ENCODE measurements at regions not wholly inside any gene's neighbourhood (a gene's known extent, or its start where the extent isn't known, plus 50 kb on each side); places are given as distances from the start of the nearest gene placed in this dataset.

DNA sequence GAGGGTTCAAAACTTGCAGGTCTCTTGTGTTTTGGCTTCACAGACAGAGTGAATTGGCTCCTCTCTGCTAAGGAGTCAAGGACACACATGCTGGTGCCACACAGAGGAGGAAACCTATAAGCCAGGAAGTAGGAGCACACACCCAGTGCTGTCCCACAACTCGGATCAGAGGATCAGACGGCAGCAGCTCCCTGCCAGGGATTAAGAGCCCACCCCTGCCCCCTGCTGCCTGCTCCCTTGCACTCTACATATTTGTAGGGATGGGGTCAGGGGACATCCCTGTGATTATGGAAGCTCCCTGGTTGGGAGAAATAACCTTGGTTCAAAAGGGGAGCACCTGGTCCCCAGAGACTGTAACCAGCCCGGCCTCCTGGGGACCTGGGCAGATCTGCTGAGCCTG is 77.5 kb upstream of the CLDN10 start (continued):
- TF ChIP-seq, protein P1, sequence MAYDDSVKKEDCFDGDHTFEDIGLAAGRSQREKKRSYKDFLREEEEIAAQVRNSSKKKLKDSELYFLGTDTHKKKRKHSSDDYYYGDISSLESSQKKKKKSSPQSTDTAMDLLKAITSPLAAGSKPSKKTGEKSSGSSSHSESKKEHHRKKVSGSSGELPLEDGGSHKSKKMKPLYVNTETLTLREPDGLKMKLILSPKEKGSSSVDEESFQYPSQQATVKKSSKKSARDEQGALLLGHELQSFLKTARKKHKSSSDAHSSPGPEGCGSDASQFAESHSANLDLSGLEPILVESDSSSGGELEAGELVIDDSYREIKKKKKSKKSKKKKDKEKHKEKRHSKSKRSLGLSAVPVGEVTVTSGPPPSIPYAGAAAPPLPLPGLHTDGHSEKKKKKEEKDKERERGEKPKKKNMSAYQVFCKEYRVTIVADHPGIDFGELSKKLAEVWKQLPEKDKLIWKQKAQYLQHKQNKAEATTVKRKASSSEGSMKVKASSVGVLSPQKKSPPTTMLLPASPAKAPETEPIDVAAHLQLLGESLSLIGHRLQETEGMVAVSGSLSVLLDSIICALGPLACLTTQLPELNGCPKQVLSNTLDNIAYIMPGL (CRISPR knock-in tag; IDR thresholded peaks at IDR 0.05) = no peak
- TF ChIP-seq CREM (CRISPR knock-in tag; IDR thresholded peaks at IDR 0.05) (no peak), RORB (CRISPR knock-in tag; IDR thresholded peaks at IDR 0.05) (no peak), ZNF317 (CRISPR knock-in tag; IDR thresholded peaks at IDR 0.05; ENCODE audit: borderline replicate concordance, low read depth) (no peak), ATF1 (CRISPR knock-in tag; IDR thresholded peaks at IDR 0.05) (no peak), PRRX2 (CRISPR knock-in tag; IDR thresholded peaks at IDR 0.05) (no peak), NR1H2 (CRISPR knock-in tag; IDR thresholded peaks at IDR 0.05) (no peak), ESRRA (CRISPR knock-in tag; IDR thresholded peaks at IDR 0.05; ENCODE audit: borderline replicate concordance) (no peak), JAZF1 (CRISPR knock-in tag; IDR thresholded peaks at IDR 0.05) (no peak)
- TF ChIP-seq, protein P2, sequence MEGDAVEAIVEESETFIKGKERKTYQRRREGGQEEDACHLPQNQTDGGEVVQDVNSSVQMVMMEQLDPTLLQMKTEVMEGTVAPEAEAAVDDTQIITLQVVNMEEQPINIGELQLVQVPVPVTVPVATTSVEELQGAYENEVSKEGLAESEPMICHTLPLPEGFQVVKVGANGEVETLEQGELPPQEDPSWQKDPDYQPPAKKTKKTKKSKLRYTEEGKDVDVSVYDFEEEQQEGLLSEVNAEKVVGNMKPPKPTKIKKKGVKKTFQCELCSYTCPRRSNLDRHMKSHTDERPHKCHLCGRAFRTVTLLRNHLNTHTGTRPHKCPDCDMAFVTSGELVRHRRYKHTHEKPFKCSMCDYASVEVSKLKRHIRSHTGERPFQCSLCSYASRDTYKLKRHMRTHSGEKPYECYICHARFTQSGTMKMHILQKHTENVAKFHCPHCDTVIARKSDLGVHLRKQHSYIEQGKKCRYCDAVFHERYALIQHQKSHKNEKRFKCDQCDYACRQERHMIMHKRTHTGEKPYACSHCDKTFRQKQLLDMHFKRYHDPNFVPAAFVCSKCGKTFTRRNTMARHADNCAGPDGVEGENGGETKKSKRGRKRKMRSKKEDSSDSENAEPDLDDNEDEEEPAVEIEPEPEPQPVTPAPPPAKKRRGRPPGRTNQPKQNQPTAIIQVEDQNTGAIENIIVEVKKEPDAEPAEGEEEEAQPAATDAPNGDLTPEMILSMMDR (IDR thresholded peaks at IDR 0.05) = no peak
- TF ChIP-seq, protein P3, sequence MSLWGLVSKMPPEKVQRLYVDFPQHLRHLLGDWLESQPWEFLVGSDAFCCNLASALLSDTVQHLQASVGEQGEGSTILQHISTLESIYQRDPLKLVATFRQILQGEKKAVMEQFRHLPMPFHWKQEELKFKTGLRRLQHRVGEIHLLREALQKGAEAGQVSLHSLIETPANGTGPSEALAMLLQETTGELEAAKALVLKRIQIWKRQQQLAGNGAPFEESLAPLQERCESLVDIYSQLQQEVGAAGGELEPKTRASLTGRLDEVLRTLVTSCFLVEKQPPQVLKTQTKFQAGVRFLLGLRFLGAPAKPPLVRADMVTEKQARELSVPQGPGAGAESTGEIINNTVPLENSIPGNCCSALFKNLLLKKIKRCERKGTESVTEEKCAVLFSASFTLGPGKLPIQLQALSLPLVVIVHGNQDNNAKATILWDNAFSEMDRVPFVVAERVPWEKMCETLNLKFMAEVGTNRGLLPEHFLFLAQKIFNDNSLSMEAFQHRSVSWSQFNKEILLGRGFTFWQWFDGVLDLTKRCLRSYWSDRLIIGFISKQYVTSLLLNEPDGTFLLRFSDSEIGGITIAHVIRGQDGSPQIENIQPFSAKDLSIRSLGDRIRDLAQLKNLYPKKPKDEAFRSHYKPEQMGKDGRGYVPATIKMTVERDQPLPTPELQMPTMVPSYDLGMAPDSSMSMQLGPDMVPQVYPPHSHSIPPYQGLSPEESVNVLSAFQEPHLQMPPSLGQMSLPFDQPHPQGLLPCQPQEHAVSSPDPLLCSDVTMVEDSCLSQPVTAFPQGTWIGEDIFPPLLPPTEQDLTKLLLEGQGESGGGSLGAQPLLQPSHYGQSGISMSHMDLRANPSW (CRISPR knock-in tag; conservative IDR thresholded peaks at IDR 0.05; ENCODE audit: low read depth) = no peak
- TF ChIP-seq, protein P4, sequence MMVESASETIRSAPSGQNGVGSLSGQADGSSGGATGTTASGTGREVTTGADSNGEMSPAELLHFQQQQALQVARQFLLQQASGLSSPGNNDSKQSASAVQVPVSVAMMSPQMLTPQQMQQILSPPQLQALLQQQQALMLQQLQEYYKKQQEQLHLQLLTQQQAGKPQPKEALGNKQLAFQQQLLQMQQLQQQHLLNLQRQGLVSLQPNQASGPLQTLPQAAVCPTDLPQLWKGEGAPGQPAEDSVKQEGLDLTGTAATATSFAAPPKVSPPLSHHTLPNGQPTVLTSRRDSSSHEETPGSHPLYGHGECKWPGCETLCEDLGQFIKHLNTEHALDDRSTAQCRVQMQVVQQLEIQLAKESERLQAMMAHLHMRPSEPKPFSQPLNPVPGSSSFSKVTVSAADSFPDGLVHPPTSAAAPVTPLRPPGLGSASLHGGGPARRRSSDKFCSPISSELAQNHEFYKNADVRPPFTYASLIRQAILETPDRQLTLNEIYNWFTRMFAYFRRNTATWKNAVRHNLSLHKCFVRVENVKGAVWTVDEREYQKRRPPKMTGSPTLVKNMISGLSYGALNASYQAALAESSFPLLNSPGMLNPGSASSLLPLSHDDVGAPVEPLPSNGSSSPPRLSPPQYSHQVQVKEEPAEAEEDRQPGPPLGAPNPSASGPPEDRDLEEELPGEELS (CRISPR knock-in tag; IDR thresholded peaks at IDR 0.05) = no peak

DNA sequence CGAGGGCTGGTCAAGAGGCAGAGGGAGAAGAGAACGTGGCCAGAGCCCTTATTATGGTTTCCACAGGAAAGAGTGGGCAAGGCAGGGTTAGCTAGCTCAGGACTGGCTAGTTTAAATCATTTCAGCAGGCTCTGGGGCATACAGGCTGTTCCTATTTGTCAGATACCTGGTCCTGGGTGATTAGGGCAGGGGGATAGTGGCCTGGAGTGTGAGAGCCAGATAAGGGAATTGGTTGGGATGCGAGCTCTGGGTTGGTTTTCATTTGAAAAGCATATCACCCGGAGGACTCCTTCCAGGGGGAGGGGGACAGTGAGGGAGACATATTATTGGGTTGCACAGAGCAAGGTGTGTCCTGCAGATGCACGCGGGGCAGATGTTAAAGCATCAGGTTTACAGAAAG is 75.3 kb upstream of the CLDN10 start:
- no peaks in the 10 kb centered on the region for H3K9me3 Mint-ChIP-seq
- CTCF ChIA-PET = interaction anchor here (0.9 to 6.3 kb wide), 5 partner anchors 55 to 288 kb away, joined by 3 to 34 read pairs (median 6); no protein-coding TSS in a partner anchor
- TF ChIP-seq, protein P5, sequence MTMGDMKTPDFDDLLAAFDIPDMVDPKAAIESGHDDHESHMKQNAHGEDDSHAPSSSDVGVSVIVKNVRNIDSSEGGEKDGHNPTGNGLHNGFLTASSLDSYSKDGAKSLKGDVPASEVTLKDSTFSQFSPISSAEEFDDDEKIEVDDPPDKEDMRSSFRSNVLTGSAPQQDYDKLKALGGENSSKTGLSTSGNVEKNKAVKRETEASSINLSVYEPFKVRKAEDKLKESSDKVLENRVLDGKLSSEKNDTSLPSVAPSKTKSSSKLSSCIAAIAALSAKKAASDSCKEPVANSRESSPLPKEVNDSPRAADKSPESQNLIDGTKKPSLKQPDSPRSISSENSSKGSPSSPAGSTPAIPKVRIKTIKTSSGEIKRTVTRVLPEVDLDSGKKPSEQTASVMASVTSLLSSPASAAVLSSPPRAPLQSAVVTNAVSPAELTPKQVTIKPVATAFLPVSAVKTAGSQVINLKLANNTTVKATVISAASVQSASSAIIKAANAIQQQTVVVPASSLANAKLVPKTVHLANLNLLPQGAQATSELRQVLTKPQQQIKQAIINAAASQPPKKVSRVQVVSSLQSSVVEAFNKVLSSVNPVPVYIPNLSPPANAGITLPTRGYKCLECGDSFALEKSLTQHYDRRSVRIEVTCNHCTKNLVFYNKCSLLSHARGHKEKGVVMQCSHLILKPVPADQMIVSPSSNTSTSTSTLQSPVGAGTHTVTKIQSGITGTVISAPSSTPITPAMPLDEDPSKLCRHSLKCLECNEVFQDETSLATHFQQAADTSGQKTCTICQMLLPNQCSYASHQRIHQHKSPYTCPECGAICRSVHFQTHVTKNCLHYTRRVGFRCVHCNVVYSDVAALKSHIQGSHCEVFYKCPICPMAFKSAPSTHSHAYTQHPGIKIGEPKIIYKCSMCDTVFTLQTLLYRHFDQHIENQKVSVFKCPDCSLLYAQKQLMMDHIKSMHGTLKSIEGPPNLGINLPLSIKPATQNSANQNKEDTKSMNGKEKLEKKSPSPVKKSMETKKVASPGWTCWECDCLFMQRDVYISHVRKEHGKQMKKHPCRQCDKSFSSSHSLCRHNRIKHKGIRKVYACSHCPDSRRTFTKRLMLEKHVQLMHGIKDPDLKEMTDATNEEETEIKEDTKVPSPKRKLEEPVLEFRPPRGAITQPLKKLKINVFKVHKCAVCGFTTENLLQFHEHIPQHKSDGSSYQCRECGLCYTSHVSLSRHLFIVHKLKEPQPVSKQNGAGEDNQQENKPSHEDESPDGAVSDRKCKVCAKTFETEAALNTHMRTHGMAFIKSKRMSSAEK (CRISPR knock-in tag; IDR thresholded peaks at IDR 0.05; ENCODE audit: borderline replicate concordance) = no peak
- TF ChIP-seq, protein P6, sequence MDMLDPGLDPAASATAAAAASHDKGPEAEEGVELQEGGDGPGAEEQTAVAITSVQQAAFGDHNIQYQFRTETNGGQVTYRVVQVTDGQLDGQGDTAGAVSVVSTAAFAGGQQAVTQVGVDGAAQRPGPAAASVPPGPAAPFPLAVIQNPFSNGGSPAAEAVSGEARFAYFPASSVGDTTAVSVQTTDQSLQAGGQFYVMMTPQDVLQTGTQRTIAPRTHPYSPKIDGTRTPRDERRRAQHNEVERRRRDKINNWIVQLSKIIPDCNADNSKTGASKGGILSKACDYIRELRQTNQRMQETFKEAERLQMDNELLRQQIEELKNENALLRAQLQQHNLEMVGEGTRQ (CRISPR knock-in tag; IDR thresholded peaks at IDR 0.05) = no peak
- TF ChIP-seq TCF7 (CRISPR knock-in tag; IDR thresholded peaks at IDR 0.05; ENCODE audit: low read depth) (no peak), CREM (CRISPR knock-in tag; IDR thresholded peaks at IDR 0.05) (no peak), FOXP1 (CRISPR knock-in tag; IDR thresholded peaks at IDR 0.05; ENCODE audit: borderline replicate concordance) (no peak), ATF1 (CRISPR knock-in tag; IDR thresholded peaks at IDR 0.05) (no peak), GABPB1 (CRISPR knock-in tag; IDR thresholded peaks at IDR 0.05) (no peak), SMAD4 (CRISPR knock-in tag; IDR thresholded peaks at IDR 0.05) (no peak)
- TF ChIP-seq, protein P7, sequence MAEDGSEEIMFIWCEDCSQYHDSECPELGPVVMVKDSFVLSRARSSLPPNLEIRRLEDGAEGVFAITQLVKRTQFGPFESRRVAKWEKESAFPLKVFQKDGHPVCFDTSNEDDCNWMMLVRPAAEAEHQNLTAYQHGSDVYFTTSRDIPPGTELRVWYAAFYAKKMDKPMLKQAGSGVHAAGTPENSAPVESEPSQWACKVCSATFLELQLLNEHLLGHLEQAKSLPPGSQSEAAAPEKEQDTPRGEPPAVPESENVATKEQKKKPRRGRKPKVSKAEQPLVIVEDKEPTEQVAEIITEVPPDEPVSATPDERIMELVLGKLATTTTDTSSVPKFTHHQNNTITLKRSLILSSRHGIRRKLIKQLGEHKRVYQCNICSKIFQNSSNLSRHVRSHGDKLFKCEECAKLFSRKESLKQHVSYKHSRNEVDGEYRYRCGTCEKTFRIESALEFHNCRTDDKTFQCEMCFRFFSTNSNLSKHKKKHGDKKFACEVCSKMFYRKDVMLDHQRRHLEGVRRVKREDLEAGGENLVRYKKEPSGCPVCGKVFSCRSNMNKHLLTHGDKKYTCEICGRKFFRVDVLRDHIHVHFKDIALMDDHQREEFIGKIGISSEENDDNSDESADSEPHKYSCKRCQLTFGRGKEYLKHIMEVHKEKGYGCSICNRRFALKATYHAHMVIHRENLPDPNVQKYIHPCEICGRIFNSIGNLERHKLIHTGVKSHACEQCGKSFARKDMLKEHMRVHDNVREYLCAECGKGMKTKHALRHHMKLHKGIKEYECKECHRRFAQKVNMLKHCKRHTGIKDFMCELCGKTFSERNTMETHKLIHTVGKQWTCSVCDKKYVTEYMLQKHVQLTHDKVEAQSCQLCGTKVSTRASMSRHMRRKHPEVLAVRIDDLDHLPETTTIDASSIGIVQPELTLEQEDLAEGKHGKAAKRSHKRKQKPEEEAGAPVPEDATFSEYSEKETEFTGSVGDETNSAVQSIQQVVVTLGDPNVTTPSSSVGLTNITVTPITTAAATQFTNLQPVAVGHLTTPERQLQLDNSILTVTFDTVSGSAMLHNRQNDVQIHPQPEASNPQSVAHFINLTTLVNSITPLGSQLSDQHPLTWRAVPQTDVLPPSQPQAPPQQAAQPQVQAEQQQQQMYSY (CRISPR knock-in tag; IDR thresholded peaks at IDR 0.05) = no peak

More for the DNA sequence above, 75.3 kb upstream of the CLDN10 start:
- no peaks in the 10 kb centered on the region for H3K36me3 Mint-ChIP-seq
- DNase-seq (ENCODE audit: low spot score) = no peak
- peaks cover 13% of the 10 kb centered on the region for H3K4me1 Mint-ChIP-seq
- no peak for ATAC-seq
- H3K4me3 Mint-ChIP-seq = no peak overlapping the region
- POLR2A ChIA-PET = no interaction called here
- no peak overlapping the region for H3K27ac Mint-ChIP-seq
- H3K27me3 Mint-ChIP-seq (ENCODE audit: low read depth) = no peaks in the 10 kb centered on the region; the same call in 1 of the 2 replicates
